ENCODE measurements at regions not wholly inside any gene's neighbourhood (a gene's known extent, or its start where the extent isn't known, plus 50 kb on each side); places are given as distances from the start of the nearest gene placed in this dataset.

- H3K4me1 Mint-ChIP-seq (ENCODE audit: unreplicated experiment): peaks cover 4% of the 10 kb centered on the region
- H3K36me3 Mint-ChIP-seq (ENCODE audit: low read depth, unreplicated experiment): no peaks in the 10 kb centered on the region
- H3K27me3 Mint-ChIP-seq (ENCODE audit: unreplicated experiment): no peaks in the 10 kb centered on the region
- no peak overlapping the region for H3K27ac Mint-ChIP-seq (ENCODE audit: unreplicated experiment)
- no peak overlapping the region for H3K4me3 Mint-ChIP-seq (ENCODE audit: unreplicated experiment)
- TF ChIP-seq CTCF (IDR thresholded peaks at IDR 0.05; ENCODE audit: unreplicated experiment): no peak
- DNase-seq (ENCODE audit: low spot score): no peak
- no peaks in the 10 kb centered on the region for H3K9me3 Mint-ChIP-seq (ENCODE audit: unreplicated experiment)
These were observed 575.8 kb upstream of the ZNF462 start for GRCh38 chr9:106287091-106287631.

GRCh38 chr9:106287731-106288130 is 575.2 kb upstream of the ZNF462 start:
- Mint-ChIP-seq H3K27me3 (ENCODE audit: unreplicated experiment) (no peaks in the 10 kb centered on the region), H3K4me1 (ENCODE audit: unreplicated experiment) (peaks cover 4% of the 10 kb centered on the region), H3K36me3 (ENCODE audit: low read depth, unreplicated experiment) (no peaks in the 10 kb centered on the region), H3K4me3 (ENCODE audit: unreplicated experiment) (no peak overlapping the region), H3K27ac (ENCODE audit: unreplicated experiment) (no peak overlapping the region), H3K9me3 (ENCODE audit: unreplicated experiment) (no peaks in the 10 kb centered on the region)
- DNase-seq (ENCODE audit: low spot score): no peak
- TF ChIP-seq CTCF (IDR thresholded peaks at IDR 0.05; ENCODE audit: unreplicated experiment): no peak

GRCh38 chr9:106288689-106289088 is 574.3 kb upstream of the ZNF462 start:
- peaks cover 4% of the 10 kb centered on the region for H3K4me1 Mint-ChIP-seq (ENCODE audit: unreplicated experiment)
- DNase-seq (ENCODE audit: low spot score): no peak
- no peaks in the 10 kb centered on the region for H3K36me3 Mint-ChIP-seq (ENCODE audit: low read depth, unreplicated experiment)
- H3K4me3 Mint-ChIP-seq (ENCODE audit: unreplicated experiment): no peak overlapping the region
- H3K27ac Mint-ChIP-seq (ENCODE audit: unreplicated experiment): no peak overlapping the region
- no peaks in the 10 kb centered on the region for H3K9me3 Mint-ChIP-seq (ENCODE audit: unreplicated experiment)
- TF ChIP-seq CTCF (IDR thresholded peaks at IDR 0.05; ENCODE audit: unreplicated experiment): no peak
- H3K27me3 Mint-ChIP-seq (ENCODE audit: unreplicated experiment): no peaks in the 10 kb centered on the region

- Mint-ChIP-seq H3K27me3 (ENCODE audit: unreplicated experiment) (no peaks in the 10 kb centered on the region), H3K4me3 (ENCODE audit: unreplicated experiment) (no peak overlapping the region), H3K36me3 (ENCODE audit: low read depth, unreplicated experiment) (no peaks in the 10 kb centered on the region), H3K27ac (ENCODE audit: unreplicated experiment) (no peak overlapping the region), H3K9me3 (ENCODE audit: unreplicated experiment) (no peaks in the 10 kb centered on the region), H3K4me1 (ENCODE audit: unreplicated experiment) (peaks cover 2% of the 10 kb centered on the region)
- DNase-seq (ENCODE audit: low spot score): no peak
- no peak for TF ChIP-seq CTCF (IDR thresholded peaks at IDR 0.05; ENCODE audit: unreplicated experiment)
These were observed 571.2 kb upstream of the ZNF462 start for GRCh38 chr9:106291786-106292185.

GRCh38 chr9:106296426-106296825 is 566.5 kb upstream of the ZNF462 start:
- no peak for DNase-seq (ENCODE audit: low spot score)
- Mint-ChIP-seq H3K27me3 (ENCODE audit: unreplicated experiment) (no peaks in the 10 kb centered on the region), H3K27ac (ENCODE audit: unreplicated experiment) (no peak overlapping the region), H3K4me3 (ENCODE audit: unreplicated experiment) (no peak overlapping the region), H3K4me1 (ENCODE audit: unreplicated experiment) (no peaks in the 10 kb centered on the region), H3K36me3 (ENCODE audit: low read depth, unreplicated experiment) (no peaks in the 10 kb centered on the region), H3K9me3 (ENCODE audit: unreplicated experiment) (no peaks in the 10 kb centered on the region)
- TF ChIP-seq CTCF (IDR thresholded peaks at IDR 0.05; ENCODE audit: unreplicated experiment): no peak
